ENCODE measurements at regions not wholly inside any gene's neighbourhood (a gene's known extent, or its start where the extent isn't known, plus 50 kb on each side); places are given as distances from the start of the nearest gene placed in this dataset.

- H3K27ac Mint-ChIP-seq (ENCODE audit: unreplicated experiment): no peak overlapping the region
- no peaks in the 10 kb centered on the region for H3K27me3 Mint-ChIP-seq (ENCODE audit: unreplicated experiment)
- H3K36me3 Mint-ChIP-seq (ENCODE audit: unreplicated experiment): no peaks in the 10 kb centered on the region
- no peaks in the 10 kb centered on the region for H3K4me1 Mint-ChIP-seq (ENCODE audit: low read depth, unreplicated experiment)
- no peak overlapping the region for H3K4me3 Mint-ChIP-seq (ENCODE audit: unreplicated experiment)
- H3K9me3 Mint-ChIP-seq (ENCODE audit: unreplicated experiment): no peaks in the 10 kb centered on the region
- DNase-seq: no peak
- TF ChIP-seq CTCF (IDR thresholded peaks at IDR 0.05; ENCODE audit: partially characterized antibody, unreplicated experiment): no peak
Measured at GRCh38 chr3:30167541-30168011, 438.8 kb upstream of the TGFBR2 start.

DNA sequence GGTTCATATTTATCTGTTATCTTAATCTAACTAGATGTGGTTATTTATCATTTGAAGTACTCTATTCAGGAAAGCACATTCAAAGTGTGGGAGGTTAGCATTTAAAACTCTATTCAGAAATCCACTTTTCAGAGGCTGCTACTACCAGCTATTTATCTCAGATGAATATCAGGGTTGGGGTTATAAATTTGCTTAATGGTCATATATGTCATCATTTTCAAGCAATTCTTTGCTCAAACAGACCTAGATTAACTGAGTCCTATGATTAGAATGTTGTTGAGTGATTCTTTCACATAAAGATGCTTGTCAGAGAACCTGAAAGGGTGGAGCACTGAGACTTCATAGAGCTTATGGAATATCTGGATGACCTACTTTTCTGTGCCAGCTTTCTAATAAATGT, 436.9 kb upstream of the TGFBR2 start:
- H3K9me3 Mint-ChIP-seq (ENCODE audit: unreplicated experiment): no peaks in the 10 kb centered on the region
- no peak for TF ChIP-seq CTCF (IDR thresholded peaks at IDR 0.05; ENCODE audit: partially characterized antibody, unreplicated experiment)
- H3K4me1 Mint-ChIP-seq (ENCODE audit: low read depth, unreplicated experiment): no peaks in the 10 kb centered on the region
- H3K27me3 Mint-ChIP-seq (ENCODE audit: unreplicated experiment): no peaks in the 10 kb centered on the region
- no peak overlapping the region for H3K27ac Mint-ChIP-seq (ENCODE audit: unreplicated experiment)
- no peaks in the 10 kb centered on the region for H3K36me3 Mint-ChIP-seq (ENCODE audit: unreplicated experiment)
- H3K4me3 Mint-ChIP-seq (ENCODE audit: unreplicated experiment): no peak overlapping the region
- no peak for DNase-seq

DNA sequence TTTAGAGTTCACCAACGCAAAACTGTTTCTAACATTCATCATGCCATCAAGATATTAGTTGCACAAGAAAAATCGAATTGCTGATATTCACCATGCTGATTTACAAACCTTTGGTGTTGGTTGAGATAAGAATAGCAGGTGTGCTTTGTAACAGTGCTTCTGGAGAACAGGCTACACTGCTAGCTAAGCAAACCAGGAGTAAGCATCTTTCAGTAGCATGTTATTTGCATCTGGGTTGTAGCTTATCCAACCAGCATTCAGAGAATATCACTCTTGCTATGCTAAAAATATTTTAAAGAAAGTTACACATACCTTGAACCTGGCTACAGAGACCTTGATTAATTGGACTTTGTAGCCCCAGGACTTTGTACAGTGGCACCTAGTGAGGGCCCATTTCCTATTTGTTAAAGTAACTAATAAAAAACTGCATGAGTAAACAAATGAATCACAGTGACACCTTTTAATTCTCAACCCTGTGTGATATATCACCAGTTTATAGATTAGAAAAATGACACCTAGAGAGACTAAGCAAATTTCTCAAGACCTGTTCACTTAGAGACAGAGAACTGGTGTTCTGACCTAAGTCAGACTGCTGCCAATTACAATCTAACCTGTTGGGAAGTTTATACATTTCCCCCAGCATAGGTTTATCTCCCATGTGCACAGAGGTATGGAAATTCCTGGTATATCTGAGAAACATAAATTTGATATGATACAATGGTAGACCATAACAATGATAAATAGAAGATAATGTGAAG, 435.5 kb upstream of the TGFBR2 start:
- TF ChIP-seq CTCF (IDR thresholded peaks at IDR 0.05; ENCODE audit: partially characterized antibody, unreplicated experiment): no peak

GRCh38 chr3:30174357-30174756, 432.0 kb upstream of the TGFBR2 start:
- Mint-ChIP-seq H3K36me3 (ENCODE audit: unreplicated experiment) (no peaks in the 10 kb centered on the region), H3K9me3 (ENCODE audit: unreplicated experiment) (no peaks in the 10 kb centered on the region), H3K27ac (ENCODE audit: unreplicated experiment) (no peak overlapping the region), H3K27me3 (ENCODE audit: unreplicated experiment) (no peaks in the 10 kb centered on the region), H3K4me3 (ENCODE audit: unreplicated experiment) (no peak overlapping the region), H3K4me1 (ENCODE audit: low read depth, unreplicated experiment) (no peaks in the 10 kb centered on the region)
- TF ChIP-seq CTCF (IDR thresholded peaks at IDR 0.05; ENCODE audit: partially characterized antibody, unreplicated experiment): no peak
- no peak for DNase-seq

More for the DNA sequence above, 435.5 kb upstream of the TGFBR2 start:
- Mint-ChIP-seq H3K9me3 (ENCODE audit: unreplicated experiment) (no peaks in the 10 kb centered on the region), H3K36me3 (ENCODE audit: unreplicated experiment) (no peaks in the 10 kb centered on the region), H3K4me3 (ENCODE audit: unreplicated experiment) (no peak overlapping the region), H3K27me3 (ENCODE audit: unreplicated experiment) (no peaks in the 10 kb centered on the region), H3K27ac (ENCODE audit: unreplicated experiment) (no peak overlapping the region), H3K4me1 (ENCODE audit: low read depth, unreplicated experiment) (no peaks in the 10 kb centered on the region)
- no peak for DNase-seq
